GM13977 (cell line): ENCODE measurements at regions not wholly inside any gene's neighbourhood (a gene's known extent, or its start where the extent isn't known, plus 50 kb on each side); places are given as distances from the start of the nearest gene placed in this dataset.

Source experiments
- DNase-seq: peaks from one replicate; pipeline ENCODE4 v3.0.0; 2012; ENCODE audit warnings: low spot score
- CTCF ChIP-seq: IDR thresholded peaks from 2 replicates; pipeline ENCODE4 v1.5.1; 2012; ENCODE audit warnings: mild to moderate bottlenecking, control low read depth; ENCODE audit not compliant: insufficient read depth; ENCODE audit errors: extremely low read depth, missing control alignments
- in situ Hi-C: fragments of 300-500 bp; cut with MboI; formaldehyde crosslinking; loops from one replicate; pipeline ENCODE4 v1.12.0; 2022; ENCODE audit warnings: low sequenced_read_pairs, low pct_unique_long_range_greater_than_20kb, mixed read lengths, inconsistent platforms; ENCODE audit not compliant: unreplicated experiment

- no peak for TF ChIP-seq CTCF
- in situ Hi-C loops, result no loop called here
- DNase-seq, result no peak
These were observed 103.2 kb upstream of the VANGL1 start for GRCh38 chr1:115538579-115538978.

- in situ Hi-C loops, result no loop called here
- TF ChIP-seq CTCF, result no peak
- no peak for DNase-seq
These were observed 104.4 kb upstream of the VANGL1 start for GRCh38 chr1:115537415-115537814.

DNA sequence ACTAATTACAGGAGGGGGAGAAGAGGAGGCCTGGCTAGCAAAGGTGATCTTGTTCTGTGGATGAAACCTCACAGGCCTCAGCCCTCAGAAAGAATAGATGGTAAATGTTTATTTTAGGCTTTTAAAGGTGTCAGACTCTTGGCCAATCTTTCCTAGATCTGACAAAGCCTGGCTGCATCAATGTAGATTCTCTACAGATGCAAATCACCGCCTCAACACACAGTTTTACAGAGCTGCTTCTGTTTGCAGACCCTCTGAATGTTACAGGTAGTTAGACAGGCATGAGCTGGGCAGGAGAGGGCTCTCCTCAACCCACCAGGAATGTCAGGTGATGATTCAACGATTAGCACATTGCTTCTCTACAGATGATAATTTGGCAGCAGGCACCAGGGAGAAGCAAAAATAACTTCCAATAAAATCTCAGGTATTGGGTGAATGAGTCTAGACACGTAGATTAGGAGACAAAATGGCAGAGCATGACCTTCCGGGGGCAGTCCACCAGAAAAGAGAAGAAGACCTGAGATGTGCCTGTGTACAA, 105.4 kb upstream of the VANGL1 start:
- no peak for DNase-seq
- TF ChIP-seq CTCF, result no peak
- in situ Hi-C loops, result no loop called here

DNA sequence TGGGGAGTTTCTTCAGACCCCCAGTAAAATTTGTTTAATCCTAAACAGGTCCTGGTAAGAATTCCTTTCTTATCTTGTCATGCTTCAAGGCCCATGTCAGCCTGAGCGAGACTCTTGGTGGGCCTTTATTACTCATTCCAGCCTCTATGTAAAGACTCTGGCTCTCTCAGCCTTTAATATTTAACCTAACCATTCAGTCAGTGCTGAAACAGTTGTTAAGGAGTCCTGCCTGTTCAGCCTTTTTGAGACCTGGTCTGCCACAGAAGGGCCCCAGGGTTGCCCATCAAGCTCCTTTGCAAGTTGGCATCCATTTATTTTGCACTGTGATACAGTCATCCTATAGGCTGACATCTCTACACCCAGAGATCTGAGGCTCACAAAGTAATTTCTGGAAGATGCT, 107.7 kb upstream of the VANGL1 start:
- TF ChIP-seq CTCF, result no peak
- in situ Hi-C loops, result no loop called here
- DNase-seq, result no peak

- in situ Hi-C loops, result no loop called here
- DNase-seq, result no peak
- TF ChIP-seq CTCF, result no peak
These were observed 110.0 kb upstream of the VANGL1 start for GRCh38 chr1:115531631-115532264.

DNA sequence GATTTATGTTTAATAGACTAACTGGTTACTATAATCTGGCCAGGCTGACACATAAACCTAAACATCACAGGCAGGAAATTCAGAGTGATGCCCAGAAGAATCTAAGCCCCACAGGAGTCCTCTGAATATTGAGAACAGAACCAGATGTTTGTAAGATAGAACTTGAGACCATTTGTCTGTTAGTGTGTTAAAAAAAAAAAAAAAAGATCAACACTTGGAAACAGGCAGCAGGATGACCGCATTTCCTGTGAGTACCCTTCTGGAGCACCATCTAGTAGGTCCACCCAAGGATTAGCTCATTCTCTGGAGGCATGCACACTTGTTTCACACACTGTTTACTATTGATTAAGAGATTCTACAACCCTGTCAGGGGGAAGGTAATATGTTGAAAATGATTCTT, 111.4 kb upstream of the VANGL1 start:
- TF ChIP-seq CTCF, result no peak
- in situ Hi-C loops, result no loop called here
- no peak for DNase-seq
